HG02623 (cell line): ENCODE measurements at regions not wholly inside any gene's neighbourhood (a gene's known extent, or its start where the extent isn't known, plus 50 kb on each side); places are given as distances from the start of the nearest gene placed in this dataset.
"Not testable (repeated sequence)": the region's sequence is repeated elsewhere in the genome, so short reads cannot be mapped to it uniquely, and the experiment has no call there.

Experiments used
- ATAC-seq: cut with Tn5 transposase; IDR thresholded peaks from one replicate; pipeline ENCODE4 v1.9.1; 2021; ENCODE audit warnings: moderate library complexity; ENCODE audit not compliant: unreplicated experiment

DNA sequence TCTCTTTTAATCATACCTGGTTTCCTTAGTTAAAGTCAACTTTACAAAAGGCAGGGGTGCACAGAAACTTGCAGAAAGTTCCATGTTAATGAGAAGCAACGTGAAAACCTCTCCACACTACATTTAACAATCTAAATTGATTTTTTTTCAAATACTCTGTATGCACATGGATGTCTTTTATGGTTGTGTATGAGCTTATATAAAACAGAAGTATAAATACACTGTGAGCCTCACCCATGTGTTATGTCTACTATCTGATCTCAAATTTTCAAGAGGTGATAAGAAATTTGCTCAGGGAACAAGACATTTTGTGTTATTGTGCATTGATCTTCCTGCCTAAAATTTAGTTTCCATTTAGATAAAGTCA is 617.6 kb downstream of the ADCYAP1 start:
- no peak for ATAC-seq

DNA sequence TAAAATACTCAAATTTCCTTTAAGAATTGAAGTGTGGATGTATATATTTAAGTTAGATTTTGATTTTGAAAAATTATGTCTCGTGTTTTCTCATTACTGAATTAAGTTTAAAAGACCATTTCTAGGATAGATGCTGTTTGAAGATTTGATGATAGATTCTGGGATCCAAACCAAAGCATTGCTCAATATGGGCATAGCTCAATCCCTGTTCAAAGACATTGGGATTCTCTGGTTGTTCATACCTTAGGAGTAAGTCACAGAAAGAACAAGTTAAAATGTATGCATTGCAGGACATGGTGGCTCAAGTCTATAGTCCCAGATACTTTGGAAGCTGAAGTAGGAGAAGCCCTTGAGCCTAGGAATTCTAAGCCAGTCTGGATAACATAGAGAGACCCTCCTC is 622.3 kb downstream of the ADCYAP1 start:
- no peak for ATAC-seq

DNA sequence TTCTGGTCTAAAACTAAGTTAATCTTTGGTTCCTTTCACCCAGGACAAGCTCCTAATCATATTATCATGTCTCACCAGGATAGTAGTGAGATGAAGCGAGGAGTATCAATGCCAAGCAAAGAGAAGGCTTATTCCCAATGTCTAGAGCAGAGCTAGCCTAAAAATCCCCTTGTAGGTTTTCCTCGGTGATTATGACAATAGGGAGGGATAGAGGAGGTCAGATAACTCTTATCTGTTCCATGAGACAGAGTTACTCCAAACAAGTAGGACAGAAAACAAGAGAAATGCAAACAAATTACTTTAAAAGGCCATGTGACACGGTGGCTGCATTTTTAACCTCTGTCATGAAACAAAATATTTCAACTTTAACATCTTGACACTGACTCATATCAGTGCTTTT is 623.1 kb downstream of the ADCYAP1 start:
- ATAC-seq = no peak

DNA sequence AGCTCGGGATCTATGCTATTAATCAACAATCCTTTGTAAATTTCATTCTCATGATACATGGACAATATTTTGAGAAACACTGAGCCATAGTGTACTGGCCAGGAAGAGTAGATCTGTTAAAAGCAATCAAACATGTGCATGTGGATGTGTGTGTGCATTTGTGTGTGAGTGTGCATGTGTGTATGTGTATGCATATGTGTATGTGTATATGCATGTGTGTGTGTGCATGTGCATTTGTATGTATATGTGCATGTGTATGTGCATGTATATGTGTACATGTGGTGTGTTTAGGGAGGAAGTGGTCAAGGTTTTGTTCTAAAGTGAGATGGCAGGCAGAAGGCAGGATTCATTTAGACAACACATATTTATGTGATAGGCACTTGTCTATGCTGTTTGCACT is 623.8 kb downstream of the ADCYAP1 start:
- ATAC-seq = no peak

DNA sequence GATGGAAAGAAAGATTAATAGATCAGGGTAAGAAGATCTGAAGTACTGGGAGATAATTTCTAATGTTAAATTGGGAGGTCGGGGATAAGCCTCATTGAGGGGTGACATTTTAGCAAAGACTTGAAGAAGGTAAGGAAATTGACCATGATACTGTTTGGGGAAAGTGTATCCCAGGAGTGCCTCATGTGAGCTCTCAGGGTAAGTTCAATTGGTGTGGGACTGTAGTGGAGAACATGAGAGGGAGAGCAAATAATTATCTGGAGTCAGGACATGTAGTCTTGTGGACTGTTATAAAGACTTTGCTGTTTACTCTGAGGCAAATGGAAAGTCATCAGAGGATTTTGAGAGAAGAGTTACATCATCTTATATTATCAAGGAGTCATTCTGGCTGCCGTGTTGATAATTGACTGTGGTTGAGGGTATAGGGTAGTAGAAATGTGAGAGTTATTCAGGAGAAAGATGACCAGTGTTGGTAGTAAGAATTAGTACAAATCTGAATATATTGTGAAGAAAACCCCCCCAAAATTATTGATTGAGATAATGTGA is 624.4 kb downstream of the ADCYAP1 start:
- no peak for ATAC-seq

DNA sequence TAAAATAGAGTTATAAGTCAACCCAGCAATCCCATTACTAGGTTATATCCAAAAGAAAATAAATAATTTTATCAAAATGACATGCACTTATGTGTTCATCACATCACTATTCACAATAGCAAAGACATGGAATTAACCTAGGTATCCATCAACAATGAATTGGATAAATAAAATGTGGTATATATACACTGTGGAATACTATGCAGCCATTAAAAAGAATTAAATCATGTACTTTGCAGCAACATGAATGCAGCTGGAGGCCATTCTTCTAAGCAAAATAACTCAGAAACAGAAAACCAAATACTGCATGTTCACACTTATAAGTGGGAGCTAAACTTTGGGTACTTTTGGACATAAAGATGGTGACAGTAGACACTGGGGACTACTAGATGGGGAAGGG is 626.0 kb downstream of the ADCYAP1 start:
- no peak for ATAC-seq

DNA sequence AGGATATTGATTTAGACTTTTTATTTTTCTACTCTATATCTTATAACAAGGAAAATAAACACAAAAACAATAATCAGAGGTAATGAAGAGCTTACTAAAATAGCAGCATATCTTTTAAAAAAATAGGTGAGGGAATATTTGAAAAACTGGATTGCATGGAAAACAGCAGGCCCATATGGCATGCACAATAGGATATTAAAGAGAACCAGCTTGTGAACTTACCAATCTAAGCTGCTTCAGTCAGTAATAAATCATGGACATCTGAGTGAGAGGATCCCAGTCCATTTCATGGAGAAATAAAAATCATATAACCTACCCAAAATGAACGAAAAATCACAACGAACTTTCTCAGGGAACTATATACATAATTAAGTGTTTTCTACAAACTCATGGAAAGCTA is 634.6 kb downstream of the ADCYAP1 start:
- no peak for ATAC-seq

DNA sequence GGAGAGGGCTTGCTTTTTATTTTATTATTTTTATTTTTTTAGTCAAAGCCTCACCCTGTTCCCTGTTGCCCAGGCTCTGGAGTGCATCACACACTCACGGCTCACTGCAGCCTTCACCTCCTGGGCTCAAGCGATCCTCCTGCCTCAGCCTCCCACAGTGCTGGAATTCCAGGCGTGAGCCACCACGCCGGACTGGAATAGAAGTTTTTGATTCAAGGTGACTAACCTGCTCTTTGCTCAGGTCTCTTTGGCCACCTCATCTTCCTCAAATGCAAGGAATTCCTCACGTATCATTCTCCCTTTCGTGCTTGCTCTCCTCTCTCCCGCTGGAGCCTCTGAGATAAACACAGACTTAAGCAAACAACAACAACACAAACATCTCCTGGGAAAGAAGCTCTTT is 636.8 kb downstream of the ADCYAP1 start:
- no peak for ATAC-seq

DNA sequence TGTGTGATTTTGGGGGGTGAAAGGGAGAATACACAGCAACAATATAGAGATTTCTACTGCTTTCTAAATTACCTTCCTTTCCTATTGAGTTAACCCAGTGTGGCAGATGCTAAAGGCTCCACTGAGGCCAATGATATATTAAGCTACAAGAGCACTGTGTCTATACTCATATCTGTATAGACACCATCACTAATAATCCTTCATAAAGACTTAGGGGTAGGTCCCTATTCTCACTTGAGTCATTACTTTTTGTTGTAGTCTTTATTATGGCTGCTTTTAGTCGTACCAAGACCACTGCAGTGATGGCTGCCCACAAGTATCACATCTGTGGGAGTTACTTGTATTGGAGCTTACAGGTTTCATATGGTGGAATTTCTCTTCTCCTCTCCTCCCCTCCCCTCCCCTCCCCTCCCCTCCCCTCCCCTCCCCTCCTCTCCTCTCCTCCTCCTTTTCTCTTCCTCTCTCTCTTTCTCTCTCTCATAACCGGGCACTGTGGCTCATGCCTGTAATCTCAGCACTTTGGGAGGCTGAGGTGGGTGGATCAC is 637.6 kb downstream of the ADCYAP1 start:
- peak; percentile 43 for ATAC-seq

DNA sequence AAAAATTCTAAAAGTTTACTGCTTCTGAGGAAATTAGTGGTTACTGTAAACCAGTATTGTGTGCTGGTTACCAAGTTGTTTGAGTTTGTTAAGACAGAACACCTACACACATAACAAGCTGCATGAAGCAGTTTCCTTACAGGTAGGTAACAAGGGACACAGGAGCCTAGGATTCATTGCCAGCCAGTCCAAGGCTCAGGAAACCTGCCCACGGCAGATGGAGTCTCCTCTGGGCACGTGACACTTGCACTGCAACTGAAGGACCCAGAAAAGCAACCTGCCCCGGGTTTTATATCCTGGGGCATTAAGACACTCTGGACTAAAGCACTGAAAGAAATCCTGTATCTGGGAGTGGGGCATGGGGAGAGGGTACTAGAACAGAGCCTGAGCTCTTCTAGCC is 639.3 kb downstream of the ADCYAP1 start:
- ATAC-seq = no peak

DNA sequence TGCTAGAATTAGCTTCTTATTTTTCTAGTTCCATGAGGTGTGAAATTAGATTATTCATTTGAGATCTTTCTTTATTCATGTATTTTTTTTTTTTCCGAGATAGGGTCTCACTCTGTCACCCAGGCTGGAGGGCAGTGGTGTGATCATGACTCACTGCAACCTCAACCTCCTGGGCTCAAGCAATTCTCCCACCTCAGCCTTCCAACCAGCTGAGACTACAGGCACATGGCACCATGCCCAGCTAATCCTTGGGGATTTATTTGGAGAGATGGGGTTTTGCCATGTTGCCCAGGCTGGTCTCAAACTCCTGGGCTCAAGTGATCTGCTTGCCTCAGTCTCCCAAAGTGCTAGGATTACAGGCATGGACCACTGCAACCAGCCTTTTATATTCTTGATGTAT is 653.0 kb downstream of the ADCYAP1 start:
- ATAC-seq = not testable (repeated sequence)

DNA sequence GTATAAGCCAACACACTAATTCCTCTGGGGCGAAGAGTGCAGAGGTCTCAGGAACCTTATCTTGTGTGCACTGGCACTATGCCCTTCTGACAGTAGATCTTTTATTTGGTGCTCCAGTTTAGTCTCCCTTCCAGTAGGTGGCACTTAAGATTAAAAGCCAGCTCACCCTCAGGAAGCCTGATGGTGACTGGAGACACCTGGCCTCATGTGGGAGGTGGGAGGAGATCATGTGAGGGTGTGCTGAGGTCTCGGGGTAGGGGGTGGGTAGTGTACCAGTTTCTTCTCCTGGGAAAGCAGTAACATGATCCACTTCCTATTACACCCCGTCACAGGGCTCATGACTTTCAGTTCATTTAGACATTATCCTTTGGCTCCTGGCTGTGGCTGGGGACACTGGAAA is 654.9 kb downstream of the ADCYAP1 start:
- no peak for ATAC-seq

DNA sequence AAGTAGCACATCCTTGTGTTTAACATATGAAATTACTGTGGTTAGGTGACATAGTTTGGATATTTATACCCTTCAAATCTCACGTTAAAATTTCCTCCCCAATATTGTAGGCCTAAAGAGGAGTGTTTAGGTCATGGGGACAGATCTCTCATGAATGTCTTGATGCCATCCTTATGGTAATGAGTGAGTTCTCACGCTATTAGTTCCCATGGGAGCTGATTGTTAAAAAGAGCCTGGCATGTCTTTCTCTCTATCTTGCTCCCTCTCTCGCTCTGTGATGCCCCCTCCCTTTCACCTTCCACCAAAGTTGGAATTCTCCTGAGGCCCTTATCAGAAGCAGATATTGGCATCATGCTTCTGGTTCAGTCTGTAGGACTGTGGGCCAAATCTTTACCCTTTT is 660.1 kb downstream of the ADCYAP1 start:
- no peak for ATAC-seq

DNA sequence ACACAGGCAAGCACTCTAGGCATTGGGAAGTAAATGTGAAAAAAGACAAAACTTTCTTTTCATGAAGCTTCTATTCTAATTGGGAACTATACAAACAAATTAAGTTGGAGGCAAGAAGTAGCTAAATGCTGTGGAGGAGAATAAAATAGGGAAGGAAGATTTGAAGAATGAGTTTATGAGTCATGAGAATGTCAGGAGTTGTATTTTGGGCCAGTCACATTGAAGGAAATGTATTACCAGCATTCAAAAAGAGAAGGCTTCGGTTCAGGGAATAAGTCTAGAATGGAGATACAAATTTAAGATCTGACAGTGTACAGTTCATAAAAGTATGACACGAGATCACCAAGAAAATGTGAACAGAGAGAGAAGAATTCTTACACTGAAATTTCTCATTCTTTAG is 666.5 kb downstream of the ADCYAP1 start:
- ATAC-seq = no peak

DNA sequence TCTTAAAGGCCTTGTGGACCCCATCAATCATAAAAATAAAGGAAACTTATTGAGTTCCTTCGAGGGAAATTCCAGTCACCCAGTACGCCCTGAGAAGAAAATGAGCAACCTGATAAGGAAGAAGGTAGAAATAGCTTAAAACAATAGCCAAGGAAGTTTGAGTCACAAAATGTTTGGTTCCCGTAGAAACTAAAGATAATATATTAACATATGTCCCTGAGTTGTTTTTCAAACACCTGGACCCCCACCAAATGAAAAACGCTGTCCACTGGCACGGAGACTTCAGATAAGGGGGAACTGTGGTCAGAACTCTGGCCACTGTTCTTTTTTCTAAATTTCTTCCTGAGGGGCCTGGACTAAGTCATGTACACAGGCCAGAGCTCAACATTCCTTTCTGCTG is 669.1 kb downstream of the ADCYAP1 start:
- ATAC-seq = no peak

DNA sequence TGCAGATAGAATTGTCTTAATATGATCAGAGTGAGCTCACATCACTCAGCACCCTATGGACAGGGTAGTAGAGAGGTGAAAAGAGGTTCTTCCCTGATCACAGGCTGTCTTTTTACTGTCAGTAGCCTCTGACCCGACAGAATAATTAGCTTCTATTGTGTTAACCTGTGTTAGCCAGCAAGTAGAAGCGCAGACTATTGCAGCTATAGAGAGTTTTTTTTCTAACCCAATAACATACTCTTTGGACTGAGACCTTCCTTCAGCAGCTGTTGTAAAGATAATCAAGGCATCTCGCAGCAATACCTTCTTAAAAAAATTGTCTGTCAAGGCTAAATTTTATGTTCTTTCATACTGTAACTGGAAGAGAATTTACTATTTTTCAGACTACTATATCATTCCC is 670.4 kb downstream of the ADCYAP1 start:
- no peak for ATAC-seq

DNA sequence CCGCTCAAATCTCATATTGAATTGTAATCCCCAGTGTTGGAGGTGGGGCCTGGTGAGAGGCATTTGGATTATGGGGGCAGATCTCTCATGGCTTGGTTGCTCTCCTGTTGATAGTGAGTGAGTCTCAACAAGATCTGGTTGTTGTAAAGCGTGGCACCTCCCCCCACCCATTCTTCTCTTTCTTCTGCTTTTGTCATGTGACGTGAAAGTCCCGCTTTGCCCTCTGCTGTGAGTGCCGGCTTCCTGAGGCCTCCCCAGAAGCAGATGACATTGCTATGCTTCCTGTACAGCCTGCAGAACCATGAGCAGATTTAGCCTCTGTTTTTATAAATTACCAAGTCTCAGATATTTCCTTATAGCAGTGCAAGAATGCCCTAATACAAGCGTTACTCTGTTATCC is 673.8 kb downstream of the ADCYAP1 start:
- no peak for ATAC-seq

DNA sequence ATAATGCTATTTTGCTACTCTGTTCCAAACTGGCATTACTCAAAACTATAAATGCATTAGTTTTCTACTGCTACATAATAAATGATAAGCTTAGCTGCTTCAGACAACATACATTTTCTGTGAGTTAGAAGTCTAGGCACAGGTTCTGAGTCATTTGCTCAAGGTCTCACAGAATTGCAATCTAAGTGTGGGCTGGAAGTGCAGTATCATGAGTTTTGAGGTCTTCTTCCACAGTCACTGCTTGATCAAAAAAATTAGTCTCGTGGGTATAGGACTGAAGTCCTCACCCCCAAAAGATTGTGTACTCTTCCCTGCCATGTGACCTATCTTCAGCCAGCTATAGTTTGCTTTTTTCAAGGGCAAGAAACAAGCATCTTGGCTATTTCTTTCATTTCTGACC is 676.9 kb downstream of the ADCYAP1 start:
- no peak for ATAC-seq

DNA sequence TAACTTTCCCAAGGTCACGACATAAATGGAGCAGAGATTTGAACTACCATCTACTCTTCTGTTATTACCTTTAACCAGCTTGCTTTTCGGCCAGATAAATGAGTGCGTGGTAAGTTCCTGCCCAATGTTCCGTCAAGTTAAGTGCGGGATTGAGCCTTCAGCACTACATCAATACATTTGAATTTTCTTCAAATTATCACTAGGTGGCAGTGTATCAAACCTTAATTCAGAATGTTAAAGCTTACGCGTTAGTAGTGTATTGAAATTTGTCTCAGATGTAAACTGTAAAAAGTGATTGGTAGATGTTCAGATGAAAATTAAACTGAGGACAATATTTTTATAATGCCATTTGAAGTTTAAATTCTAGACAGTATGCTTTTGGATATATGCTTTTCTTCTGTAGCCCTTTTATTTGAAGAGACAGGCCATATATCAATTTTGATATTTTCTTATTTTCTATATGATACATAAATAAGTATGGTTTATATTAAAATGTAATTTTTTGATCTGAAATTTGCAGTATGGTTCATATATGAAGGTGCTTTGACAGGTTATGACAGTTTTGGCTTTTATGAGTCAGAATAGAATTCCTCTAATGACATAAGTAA is 681.3 kb downstream of the ADCYAP1 start:
- ATAC-seq = peak; percentile 78

DNA sequence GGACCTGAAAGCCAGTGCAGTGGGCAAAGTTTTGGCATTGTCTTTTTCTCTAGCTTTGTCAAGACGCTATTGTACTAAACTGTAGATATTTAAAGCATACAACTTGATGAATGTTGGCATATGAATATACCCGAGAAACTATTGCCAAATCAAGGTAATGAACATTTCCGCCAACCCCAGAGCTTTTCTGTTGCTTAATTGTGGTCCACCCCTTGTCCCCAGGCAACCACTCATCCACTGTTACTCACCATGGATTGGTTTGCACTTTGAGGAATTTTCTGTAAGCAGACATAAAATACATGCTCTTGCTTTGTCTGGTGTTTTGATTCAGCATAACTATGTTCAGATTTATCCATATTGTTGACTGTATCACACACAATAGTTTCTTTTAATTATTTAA is 688.4 kb downstream of the ADCYAP1 start:
- ATAC-seq = no peak

DNA sequence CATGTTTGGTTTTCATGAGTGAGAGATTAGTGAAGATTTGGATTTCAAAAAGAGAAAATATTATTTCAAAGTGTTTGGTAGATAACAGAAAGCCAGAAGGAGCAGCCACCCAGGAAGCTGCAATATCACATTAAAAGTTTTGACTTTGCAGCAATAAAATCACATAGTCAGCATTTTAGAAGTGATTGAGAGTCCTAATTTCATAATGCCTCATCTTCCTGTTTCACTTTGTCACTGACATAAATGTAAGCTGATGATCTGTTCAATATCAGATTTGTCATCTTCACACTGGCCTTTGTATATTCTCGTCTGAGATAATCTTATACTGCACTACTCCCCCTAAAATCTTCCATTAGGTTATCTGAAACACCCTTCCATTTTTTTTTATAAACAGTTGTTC is 690.5 kb downstream of the ADCYAP1 start:
- no peak for ATAC-seq

DNA sequence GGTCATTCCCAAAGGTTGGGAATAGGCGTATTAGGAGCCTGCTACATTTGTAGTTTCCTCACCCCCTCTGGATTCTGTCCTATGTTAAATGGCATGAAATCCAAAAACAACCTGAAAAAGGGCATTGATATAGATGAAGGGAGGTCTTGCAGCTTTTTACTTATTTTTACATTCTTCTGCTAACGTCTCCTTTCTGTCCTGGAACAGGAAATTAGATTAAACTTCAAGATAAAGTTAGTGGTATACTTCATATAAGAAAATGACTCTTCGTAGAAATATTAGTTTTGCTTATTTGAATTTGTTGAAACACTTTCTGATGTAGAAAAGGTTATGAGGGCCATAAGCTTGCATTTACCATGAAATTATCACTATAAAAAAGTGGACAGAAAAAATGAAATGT is 694.5 kb downstream of the ADCYAP1 start:
- no peak for ATAC-seq

DNA sequence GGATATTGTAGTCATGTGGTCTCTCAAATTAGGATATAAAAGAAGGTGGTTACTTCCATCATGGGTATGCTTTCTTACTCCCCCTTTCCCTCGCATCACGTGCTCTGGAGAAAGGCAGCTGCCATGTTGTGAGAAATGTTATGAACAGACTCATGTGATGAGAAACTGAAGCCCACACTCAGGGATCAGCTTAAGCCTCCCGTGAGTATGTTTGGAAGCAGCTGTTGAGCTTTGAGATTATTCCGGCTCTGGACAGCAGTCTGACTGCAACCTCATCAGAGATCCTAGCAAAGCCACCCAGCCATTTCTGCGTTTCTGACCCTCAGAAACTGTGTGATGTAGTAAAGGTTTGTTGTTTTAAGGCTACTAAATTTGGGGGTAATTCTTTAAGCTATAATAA is 700.1 kb downstream of the ADCYAP1 start:
- no peak for ATAC-seq
